NCI-H69 (cell line): ENCODE measurements at regions not wholly inside any gene's neighbourhood (a gene's known extent, or its start where the extent isn't known, plus 50 kb on each side); places are given as distances from the start of the nearest gene placed in this dataset.
"Not testable (repeated sequence)": the region's sequence is repeated elsewhere in the genome, so short reads cannot be mapped to it uniquely, and the experiment has no call there.

Source experiments
- DNase-seq: peaks from one replicate; lab custom pipeline; 2025; lab: John Stamatoyannopoulos, UW

DNA sequence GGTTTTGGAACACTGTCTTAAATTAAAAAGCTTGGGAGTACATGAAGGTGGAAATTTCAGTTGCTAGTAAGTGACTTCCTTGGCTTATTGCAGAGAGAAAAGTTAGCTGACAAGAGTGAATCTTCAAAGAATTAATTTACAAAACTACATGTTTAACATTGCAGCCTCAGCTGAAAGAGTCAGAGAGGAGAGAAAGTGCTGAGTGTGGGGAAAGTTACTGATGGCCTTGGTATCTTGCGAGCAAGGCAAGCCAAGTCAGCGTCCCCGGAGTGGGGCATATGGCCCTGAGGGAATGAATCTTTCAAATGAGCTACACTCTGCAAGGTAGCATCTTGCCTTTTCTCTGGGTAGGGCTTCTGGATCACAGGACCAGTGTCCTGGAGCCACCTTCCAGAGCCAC, 131.3 kb downstream of the LPIN1 start:
- no peak for DNase-seq

DNA sequence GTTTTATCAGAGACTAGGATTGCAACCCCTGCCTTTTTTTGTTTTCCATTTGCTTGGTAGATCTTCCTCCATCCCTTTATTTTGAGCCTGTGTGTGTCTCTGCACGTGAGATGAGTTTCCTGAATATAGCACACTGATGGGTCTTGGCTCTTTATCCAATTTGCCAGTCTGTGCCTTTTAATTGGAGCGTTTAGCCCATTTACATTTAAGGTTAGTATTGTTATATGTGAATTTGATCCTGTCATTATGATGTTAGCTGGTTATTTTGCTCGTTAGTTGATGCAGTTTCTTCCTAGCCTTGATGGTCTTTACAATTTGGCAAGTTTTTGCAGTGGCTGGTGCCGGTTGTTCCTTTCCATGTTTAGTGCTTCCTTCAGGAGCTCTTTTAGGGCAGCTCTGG, 138.8 kb downstream of the LPIN1 start:
- DNase-seq, result not testable (repeated sequence)

DNA sequence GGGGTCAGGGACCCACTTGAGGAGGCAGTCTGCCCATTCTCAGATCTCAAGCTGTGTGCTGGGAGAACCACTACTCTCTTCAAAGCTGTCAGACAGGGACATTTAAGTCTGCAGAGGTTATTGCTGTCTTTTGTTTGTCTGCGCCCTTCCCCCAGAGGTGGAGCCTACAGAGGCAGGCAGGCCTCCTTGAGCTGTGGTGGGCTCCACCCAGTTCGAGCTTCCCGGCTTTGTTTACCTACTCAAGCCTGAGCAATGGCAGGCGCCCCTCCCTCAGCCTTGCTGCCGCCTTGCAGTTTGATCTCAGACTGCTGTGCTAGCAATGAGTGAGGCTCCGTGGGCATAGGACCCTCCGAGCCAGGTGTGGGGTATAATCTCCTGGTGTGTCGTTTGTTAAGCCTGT, 140.5 kb downstream of the LPIN1 start:
- not testable (repeated sequence) for DNase-seq

DNA sequence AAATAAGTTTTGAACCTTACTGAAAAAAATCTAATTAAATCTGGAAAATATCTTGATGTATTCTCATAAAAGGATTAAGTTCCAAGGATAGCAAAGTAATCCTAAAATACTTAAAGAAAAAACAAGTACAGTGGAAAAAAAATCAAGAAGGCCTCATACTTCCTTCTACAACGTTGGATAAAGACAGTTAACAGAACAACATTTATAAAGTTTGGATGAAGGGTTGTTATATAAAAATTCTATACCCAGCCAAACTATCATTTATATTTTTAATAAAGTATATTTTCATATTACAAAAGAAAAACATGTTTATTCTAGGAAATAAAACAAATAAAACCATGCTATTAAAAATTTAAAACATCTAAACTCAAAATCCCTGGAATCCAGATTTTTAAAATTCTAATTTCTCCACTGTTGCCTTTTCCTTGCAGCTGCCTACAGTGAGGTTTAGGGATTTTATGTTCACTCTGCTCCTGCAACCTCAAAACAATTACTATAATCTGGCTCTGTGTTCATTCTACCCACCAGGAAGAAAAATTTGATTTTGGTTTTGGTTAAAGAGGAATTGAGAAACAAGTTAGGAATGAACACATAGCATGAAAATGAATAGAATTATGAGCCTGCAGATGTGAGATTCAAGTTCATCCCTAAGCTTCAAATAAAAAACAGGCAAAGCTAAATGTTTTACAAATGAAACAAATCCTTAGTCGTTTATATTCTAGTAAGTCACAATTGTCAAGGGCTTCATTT, 142.8 kb downstream of the LPIN1 start:
- no peak for DNase-seq

DNA sequence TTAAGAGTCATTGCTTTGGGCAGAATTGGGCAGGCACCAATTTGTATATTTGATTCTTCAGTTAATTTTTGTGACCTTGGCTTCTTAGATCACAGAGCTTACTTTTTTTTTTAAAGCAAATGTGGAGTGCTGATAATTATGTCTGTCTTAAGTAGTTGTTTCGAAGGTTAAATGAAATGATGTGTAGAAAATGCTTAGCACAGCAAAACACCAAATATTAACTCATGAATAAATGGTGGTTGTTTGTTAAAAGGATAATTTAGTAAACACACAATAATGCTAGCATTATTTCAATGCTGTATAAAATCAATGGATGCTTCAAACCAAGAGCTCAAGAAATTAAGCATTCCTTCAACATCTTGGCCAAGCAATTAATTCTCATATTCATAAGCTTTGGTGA, 143.4 kb downstream of the LPIN1 start:
- DNase-seq, result no peak

DNA sequence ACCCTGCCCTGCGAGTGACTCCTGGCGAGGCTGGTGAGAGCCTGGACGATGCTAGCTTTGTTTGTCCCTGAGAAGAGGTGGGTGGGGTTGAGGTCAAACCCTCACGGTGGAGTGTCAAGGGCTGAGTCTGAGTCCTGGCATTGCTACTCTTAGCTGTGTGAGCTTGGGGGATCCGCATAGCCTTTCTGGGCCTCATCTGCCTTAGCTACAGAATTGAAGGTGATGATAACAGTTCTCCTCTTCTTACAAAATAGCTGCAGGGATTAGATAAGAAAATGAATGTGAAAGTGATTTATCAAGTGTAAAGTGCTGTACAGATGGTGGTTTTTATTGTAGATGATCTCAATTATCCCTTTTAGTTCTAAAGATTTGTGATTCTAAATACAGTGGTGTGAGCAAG, 144.6 kb downstream of the LPIN1 start:
- no peak for DNase-seq

DNA sequence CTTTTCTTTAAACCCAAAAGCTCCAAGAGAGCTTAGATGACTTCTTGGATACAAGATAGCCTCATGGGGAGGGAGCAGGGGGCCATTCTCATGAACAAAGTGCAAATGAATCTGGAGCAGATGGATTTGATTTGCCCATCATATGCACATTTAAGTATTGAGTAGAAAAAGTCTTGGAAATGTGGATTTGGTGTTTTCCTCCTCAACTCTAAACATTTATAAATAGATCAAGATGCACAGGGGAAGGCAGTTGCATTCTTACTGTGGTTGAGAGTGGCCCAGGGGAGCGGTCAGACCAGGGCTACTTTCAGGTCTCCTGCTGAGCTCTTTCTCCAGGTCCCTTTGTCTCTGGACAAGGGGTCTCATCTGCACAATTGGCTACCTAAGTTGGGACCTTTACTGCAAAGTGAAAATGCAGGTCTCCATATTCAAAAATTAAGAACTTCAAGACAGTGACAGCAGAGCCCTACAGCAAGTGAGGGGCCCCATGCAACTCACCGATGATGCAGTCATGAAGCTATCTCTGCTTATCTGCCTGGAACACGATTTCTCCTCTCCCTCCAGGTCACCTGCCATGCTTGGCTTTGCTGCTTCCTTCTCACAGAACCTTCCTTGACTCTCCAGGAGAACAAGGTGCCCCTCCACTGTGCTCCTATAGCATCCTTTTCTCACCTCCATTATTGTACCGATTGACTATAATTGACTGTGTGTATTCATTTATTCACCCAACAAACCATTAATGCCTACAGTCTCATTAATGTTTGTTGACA, 145.4 kb downstream of the LPIN1 start:
- no peak for DNase-seq

DNA sequence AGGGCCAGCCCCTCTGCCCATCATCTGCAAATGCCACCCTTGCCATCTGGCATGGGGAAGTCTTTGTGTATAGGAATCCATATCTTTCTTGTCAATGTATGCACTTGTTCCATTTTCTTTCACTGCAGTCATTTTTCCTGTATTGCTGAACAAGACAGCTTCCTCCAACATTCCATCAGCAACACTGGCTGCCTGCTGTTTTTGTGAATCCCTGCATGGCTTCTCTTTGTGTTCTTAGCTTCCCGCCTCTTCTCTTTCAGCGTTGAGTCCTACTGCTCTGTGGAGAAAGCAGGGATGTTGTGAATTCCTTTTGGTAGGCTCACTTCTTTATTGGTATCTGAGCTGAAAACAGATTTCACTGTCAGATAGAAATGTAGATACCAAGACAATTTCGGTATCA, 150.0 kb downstream of the LPIN1 start:
- DNase-seq, result no peak

DNA sequence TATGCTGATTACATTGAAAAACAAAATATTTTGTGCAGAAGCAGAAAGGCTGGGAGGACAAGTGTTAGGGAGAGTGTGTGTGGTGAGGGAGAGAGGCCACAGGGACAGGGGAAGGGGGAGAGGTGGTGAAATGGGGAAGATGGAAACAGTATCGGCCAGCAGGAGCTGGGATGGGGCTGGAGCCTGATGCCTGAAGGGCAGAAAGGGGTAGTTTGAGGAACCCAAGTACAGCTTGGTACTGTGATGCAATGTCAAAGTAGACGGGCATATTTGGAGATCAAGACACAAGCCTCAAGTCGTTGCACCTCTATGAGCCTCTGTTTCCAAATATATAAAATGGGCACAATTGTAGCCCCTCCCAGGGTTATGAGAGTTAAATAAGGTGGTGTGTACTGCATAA, 152.1 kb downstream of the LPIN1 start:
- no peak for DNase-seq

DNA sequence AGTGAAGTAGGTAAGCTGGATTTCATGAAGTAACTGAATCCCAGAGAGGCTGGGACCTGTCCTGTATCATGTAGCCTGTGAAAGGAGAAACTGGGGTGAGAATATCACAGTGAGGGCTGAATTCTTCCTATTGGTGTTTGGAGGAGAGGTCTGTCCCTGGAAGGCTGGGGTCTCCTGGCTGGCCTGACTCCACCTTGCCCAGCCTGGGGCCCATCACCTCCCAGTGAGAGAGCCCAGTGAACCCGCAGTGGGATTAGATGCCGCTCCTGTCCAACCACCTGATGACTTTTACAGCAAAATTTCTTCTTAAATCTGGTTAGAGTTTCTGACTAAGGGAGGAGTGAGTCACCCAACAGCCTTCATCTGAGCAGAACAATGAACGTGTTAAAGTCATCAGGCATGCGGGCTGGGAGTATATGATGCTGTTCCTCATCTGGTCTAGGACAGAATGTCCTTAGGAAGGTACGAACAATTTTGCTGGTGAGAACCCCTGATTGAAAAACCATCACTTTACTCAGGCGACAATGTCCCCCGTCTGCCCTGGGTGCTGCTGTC, 152.9 kb downstream of the LPIN1 start:
- DNase-seq, result no peak

DNA sequence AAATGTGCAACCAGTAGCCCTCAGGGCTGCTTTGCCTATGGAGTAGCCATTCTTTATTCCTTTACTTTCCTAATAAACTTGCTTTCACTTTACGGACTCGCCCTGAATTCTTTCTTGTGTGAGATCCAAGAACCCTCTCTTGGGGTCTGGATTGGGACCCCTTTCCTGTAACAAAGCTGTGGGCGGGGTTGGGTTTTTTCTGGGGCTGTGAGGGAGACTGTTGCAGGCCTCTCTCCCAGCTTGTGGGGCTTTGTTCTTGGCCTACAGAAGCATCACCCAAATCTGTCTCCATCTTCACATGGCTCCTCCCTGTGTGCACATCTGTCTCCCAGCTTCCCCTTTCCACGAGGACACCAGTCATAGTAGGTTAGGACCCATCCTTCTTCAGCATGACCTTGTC, 154.5 kb downstream of the LPIN1 start:
- not testable (repeated sequence) for DNase-seq

DNA sequence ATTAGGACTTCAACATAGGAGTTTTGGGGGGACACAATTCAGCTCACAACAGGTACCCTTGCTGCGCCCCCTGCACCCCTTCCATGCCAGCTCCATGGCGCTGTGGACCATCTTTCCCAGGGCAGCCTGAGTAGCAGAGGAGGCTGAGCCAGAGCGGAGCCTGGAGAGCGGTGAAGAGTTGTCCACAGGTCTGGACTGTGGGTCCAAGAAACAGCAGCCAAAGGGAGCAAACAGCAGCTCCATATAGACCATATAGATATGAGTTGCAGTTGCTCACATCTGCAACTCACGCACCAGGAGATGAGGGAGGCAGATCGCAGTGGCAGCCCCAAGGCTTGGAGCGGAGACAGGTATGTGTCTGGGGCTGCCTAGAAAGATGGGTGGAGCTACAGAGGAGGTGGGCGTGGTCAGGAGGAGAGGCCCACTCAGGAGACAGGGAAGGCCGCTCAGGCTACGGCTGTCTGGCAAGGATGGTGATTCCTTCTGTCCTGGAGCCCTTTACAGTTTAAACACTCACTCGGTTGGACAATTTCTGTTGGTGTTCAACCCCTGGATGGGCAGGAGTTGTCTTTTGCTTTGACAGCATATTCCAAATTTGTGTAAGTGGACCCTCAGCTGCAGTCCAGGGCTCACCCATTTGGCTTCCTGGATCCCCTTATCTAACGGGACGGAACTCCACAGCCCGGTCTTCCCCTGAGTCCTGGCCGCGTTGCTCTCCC, 155.1 kb downstream of the LPIN1 start:
- DNase-seq, result no peak

DNA sequence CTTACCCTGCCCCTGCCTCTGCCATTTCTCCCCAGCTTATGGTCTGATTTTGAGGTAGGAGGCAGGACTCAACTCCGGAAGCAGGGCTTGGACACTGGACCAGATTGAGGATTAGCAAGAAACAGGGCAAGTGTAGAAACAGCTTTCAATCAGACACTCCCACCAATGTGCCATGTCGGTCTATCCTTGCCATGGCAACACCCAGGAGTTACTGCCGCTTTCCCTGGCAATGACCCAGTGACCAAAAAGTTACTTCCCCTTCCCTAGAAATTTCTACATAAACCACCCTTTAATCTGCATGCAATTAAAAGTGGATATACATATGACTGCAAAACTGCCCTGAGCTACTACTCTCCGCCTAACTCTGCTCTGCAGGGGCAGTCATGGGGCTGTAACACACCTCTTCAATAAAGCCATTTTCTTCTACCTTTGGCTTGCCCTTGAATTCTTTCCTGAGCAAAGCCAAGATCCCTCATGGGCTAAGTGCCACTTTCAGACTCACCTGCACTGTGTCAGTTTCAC, 156.7 kb downstream of the LPIN1 start:
- no peak for DNase-seq

DNA sequence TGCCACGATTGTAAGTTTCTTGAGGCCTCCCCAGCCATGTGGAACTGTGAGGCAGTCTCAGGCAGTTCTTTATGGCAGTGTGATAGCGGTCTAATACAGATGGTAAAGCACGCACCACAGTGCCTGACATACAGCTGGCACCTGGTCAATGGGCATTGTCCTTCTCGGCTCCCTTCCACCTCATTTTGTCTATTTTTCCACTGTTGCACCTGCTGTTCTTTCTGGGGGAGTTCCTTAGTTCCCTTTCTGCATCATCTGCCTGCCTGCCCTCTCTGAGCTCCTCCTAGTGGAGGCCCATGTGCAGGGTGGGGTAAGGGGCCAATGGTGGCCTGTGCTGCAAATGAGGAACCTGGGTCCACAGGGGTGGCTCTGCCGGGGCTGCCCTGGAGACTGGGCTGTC, 157.6 kb downstream of the LPIN1 start:
- DNase-seq, result no peak

DNA sequence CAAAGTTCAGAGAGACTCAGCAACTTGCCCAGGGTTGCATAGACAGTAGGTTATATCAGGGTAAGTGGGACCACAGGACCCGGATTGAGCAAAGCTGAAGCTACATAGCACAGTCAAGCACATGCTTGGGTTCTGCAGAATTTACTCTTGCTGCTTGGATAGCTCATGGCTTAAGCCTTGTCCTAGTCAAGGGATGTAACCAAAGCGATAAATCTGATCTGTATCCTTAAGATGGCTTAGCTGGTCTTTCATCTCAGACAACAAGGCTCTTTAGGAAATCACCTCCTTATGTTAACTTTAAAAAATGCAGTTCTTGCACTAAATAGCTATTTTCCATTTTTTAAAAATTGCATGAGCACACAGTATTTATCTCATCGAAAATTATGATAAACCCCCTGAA, 158.5 kb downstream of the LPIN1 start:
- no peak for DNase-seq

DNA sequence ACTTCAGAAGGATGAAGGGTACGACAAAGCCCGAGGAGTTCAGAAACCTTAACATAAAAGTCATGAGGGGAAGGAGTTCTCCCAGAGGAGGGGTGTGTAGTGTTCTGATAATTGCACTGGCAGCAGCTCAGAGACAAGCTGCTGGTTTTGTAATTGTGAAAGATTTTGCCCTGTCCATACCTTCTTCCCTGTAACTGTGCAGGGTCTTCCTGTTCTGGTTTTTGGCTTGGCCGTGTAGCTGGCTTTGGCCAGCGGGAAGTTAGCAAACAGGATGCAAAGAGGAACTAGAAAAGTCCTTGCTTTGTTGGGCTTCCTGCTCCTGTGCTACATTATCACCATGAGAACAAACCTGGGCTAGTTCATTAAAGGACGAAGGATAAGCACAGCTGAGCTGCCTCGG, 160.8 kb downstream of the LPIN1 start:
- no peak for DNase-seq

DNA sequence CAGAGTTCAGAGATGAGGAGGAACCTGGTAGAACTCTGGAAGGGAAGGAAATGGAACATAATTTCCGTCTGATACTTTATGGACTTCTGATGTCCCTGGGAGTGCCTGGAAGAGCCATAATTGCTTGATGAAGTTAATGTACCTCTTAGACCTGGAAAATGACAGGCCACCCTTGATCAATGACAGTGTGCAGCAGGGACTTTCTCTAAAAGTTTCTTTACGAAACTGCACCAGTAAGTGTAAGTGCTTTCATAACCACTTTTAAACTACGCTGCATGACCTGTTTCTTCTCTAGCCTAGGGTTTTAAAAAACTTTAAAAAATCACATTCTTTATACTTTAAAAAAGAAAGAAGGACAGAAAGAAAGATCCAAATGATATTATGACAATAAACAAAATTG, 164.5 kb downstream of the LPIN1 start:
- DNase-seq, result no peak

DNA sequence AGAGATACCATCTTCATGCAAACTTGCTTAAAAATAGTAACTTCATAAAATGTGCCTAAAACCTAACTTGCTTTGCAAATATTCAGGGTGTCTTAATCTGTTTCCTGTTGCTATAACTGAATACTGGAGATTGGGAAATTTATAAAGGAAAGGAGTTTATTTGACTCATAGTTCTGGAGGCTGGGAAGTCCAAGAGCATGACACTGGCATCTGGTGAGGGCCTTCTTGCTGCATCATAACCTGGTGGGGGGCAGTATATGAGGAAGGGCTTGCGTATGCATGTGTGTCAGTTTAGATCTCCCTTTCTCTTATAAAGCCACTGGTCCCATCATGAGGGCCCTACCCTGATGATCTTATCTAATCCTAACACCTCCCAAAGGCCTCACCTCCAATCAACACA, 166.5 kb downstream of the LPIN1 start:
- no peak for DNase-seq

DNA sequence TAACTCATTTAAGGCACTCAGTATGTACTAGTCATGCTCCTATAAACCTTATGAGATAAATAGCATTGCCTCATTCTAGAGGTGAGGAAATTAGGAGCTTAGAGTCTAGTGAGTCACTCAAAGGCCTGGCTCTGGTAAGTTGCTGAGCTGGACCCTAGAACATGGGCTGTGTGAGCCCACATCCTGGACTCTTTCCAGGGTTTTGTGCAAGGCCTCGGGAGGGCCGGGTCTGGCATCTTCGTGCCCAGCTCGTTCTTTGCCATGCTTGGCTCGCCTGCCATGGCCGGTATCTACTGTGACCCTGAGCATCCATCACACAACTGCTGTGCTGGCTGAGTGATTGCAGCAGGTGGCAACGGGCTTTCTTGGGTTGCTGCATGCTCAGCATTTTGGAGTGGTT, 168.0 kb downstream of the LPIN1 start:
- DNase-seq, result no peak

DNA sequence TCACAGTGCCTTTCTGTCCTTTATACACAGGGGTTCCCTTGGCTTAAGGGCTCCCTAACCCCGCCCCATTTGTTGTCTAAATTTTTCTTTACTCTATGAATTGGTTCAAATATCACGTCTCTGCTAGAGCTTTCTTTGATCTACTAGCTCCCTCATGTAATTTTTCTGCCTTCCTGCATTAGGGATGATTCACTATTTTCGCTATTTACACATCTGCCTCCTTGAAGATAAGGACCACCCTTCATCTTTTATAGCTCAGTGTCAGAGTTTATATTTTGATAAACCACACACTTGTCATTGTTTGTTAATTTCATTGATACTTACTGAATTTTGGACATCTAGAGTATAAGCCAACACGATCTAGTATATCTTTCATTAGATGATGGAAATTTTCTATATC, 169.2 kb downstream of the LPIN1 start:
- no peak for DNase-seq

DNA sequence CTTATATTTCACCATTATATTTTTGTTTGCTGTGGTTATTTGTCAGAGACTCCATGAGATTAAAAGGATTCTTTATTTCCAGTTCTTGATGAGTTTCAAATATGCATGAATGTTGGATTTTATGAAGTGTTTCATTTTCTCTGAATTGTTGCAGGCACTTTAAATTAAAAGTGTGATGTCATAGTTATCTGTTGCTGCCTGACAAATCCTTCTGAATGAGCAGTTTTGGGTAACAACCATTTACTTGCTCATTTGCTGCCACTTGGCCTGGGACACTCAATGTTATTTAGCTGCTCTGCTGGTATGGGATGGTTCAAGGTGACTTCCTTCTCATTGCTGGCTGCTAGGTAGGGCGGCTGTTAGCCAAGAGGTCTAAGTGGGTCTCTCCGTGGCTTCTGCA, 173.5 kb downstream of the LPIN1 start:
- no peak for DNase-seq

DNA sequence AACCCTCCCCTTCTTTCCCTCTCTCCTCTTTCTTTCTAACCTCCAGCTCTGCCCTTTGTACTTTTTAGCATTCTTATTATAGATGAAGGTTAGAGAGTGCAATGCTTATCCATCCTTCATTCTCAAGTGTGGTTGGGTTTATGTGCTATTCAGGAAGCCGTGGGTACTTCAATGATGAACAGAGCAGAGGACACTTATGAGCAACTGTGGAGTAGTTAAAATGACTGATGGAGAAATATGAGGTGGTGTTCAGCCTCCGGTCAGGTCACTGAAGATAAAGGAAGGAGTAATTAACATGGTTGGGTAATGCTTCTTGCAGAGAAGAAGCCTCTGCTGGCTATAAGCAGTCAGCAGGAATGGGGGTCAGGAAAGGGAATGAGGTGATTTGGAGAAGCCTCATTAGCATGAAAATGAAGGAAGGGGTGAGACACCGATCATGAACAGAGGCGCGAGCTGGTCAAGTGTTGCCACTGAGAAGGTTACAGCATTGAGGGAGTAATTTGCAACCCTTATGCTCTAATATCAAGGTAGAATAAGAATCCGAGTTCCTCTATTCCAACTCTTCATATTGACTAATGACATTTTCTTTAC, 174.7 kb downstream of the LPIN1 start:
- no peak for DNase-seq
